Muscle of leg (tissue), 3 donors: ENCODE measurements at regions not wholly inside any gene's neighbourhood (a gene's known extent, or its start where the extent isn't known, plus 50 kb on each side); places are given as distances from the start of the nearest gene placed in this dataset.
"Not testable (repeated sequence)": the region's sequence is repeated elsewhere in the genome, so short reads cannot be mapped to it uniquely, and the experiment has no call there.

Experiments used
- DNase-seq: peaks from one replicate; pipeline ENCODE4 v3.0.0; 2013
- H3K27ac ChIP-seq: one replicate; pipeline ENCODE4 v1.5.1; 2013; ENCODE audit warnings: mild to moderate bottlenecking, low read length, control low read depth
- H3K27me3 ChIP-seq: one replicate; pipeline ENCODE4 v1.6.1; 2013; ENCODE audit warnings: low read length; ENCODE audit not compliant: control insufficient read depth, insufficient read depth
- H3K36me3 ChIP-seq: one replicate; pipeline ENCODE4 v1.6.1; 2013; ENCODE audit warnings: low read length; ENCODE audit not compliant: control insufficient read depth, insufficient read depth
- H3K4me1 ChIP-seq: one replicate; pipeline ENCODE4 v1.6.1; 2013; ENCODE audit warnings: low read length; ENCODE audit not compliant: control insufficient read depth, insufficient read depth
- H3K4me3 ChIP-seq: one replicate; pipeline ENCODE4 v1.5.1; 2013; ENCODE audit warnings: low read length, control low read depth
- H3K9me3 ChIP-seq: replicated peaks from 2 replicates; pipeline ENCODE4 v1.6.1; 2013; ENCODE audit warnings: low read depth, low read length; ENCODE audit not compliant: control insufficient read depth
- WGBS: methylation state at CpG from one replicate; pipeline ENCODE4 v1.1.5; 2013; ENCODE audit warnings: missing lambda C conversion rate; ENCODE audit not compliant: insufficient coverage; 5-methylcytosine and 5-hydroxymethylcytosine counted together

GRCh38 chr6:147441751-147442150 is 66.7 kb upstream of the SAMD5 start:
- Histone ChIP-seq H3K36me3 (no peaks in the 10 kb centered on the region), H3K4me3 (no peak overlapping the region), H3K27ac (no peak overlapping the region), H3K27me3 (no peaks in the 10 kb centered on the region), H3K9me3 (no peaks in the 10 kb centered on the region), H3K4me1 (no peaks in the 10 kb centered on the region)
- DNase-seq: peak; percentile 66
- 57% methylated on average over 1 of the region's 1 CpG for WGBS

GRCh38 chr6:147447835-147448611 is 60.5 kb upstream of the SAMD5 start:
- 20% methylated on average over 11 of the region's 13 CpGs for WGBS
- no peak overlapping the region for H3K4me3 ChIP-seq
- H3K4me1 ChIP-seq: peaks cover 4% of the 10 kb centered on the region
- no peak overlapping the region for H3K27ac ChIP-seq
- no peaks in the 10 kb centered on the region for H3K36me3 ChIP-seq
- H3K27me3 ChIP-seq: no peaks in the 10 kb centered on the region
- no peaks in the 10 kb centered on the region for H3K9me3 ChIP-seq
- no peak for DNase-seq

- 85% methylated on average over 4 of the region's 8 CpGs for WGBS
- Histone ChIP-seq H3K27me3 (no peaks in the 10 kb centered on the region), H3K4me1 (peaks cover 4% of the 10 kb centered on the region)
Observed at GRCh38 chr6:147448775-147449174, 59.7 kb upstream of the SAMD5 start.

GRCh38 chr6:147449405-147450161 is 58.9 kb upstream of the SAMD5 start:
- H3K27ac ChIP-seq: no peak overlapping the region

More at GRCh38 chr6:147448775-147449174, 59.7 kb upstream of the SAMD5 start:
- no peak overlapping the region for H3K27ac ChIP-seq
- H3K4me3 ChIP-seq: no peak overlapping the region
- H3K36me3 ChIP-seq: no peaks in the 10 kb centered on the region
- H3K9me3 ChIP-seq: no peaks in the 10 kb centered on the region
- no peak for DNase-seq

GRCh38 chr6:147453361-147453760 is 55.1 kb upstream of the SAMD5 start:
- Histone ChIP-seq H3K27ac (no peak overlapping the region), H3K9me3 (no peaks in the 10 kb centered on the region)
- WGBS: no CpG with 5 or more reads among the region's 4 CpGs

More at GRCh38 chr6:147449405-147450161, 58.9 kb upstream of the SAMD5 start:
- Histone ChIP-seq H3K27me3 (no peaks in the 10 kb centered on the region), H3K4me3 (no peak overlapping the region), H3K36me3 (no peaks in the 10 kb centered on the region), H3K4me1 (peaks cover 4% of the 10 kb centered on the region), H3K9me3 (no peaks in the 10 kb centered on the region)
- no CpG with 5 or more reads among the region's 4 CpGs for WGBS
- DNase-seq: no peak

GRCh38 chr6:147454862-147455261 is 53.6 kb upstream of the SAMD5 start:
- H3K27ac ChIP-seq, H3K4me1 ChIP-seq, H3K9me3 ChIP-seq, H3K4me3 ChIP-seq, H3K36me3 ChIP-seq, H3K27me3 ChIP-seq, DNase-seq: not testable (repeated sequence)
- WGBS: no CpG with 5 or more reads among the region's 2 CpGs

More at GRCh38 chr6:147453361-147453760, 55.1 kb upstream of the SAMD5 start:
- H3K4me3 ChIP-seq: no peak overlapping the region
- DNase-seq: no peak
- H3K27me3 ChIP-seq: no peaks in the 10 kb centered on the region
- H3K4me1 ChIP-seq: peaks cover under 1% of the 10 kb centered on the region
- H3K36me3 ChIP-seq: no peaks in the 10 kb centered on the region
